ENCODE measurements at regions not wholly inside any gene's neighbourhood (a gene's known extent, or its start where the extent isn't known, plus 50 kb on each side); places are given as distances from the start of the nearest gene placed in this dataset.

GRCh38 chr16:50991006-50991405, 160.1 kb downstream of the SALL1 start:
- no peak for ATAC-seq (ENCODE audit: low read depth in 2 of 2)
- Mint-ChIP-seq H3K27ac (no peak overlapping the region), H3K36me3 (no peaks in the 10 kb centered on the region), H3K9me3 (peaks cover 0 to 4% (median 0%) of the 10 kb centered on the region in 7 donors), H3K4me3 (no peak overlapping the region), H3K4me1 (no peaks in the 10 kb centered on the region), H3K27me3 (no peaks in the 10 kb centered on the region)
- Histone ChIP-seq H3K27me3 (ENCODE audit: control insufficient read depth, insufficient read depth, low read length) (no peaks in the 10 kb centered on the region), H3K4me3 (ENCODE audit: low read depth, low read length) (no peak overlapping the region), H3K36me3 (ENCODE audit: control insufficient read depth, insufficient read depth, low read length) (no peaks in the 10 kb centered on the region), H3K4me1 (ENCODE audit: control insufficient read depth, insufficient read depth, low read length, poor library complexity, severe bottlenecking) (no peaks in the 10 kb centered on the region), H3K9me3 (ENCODE audit: control insufficient read depth in 2 of 2, low read length in 2 of 2) (no peaks in the 10 kb centered on the region), H3K27ac (ENCODE audit: insufficient read depth, low read length, poor library complexity, severe bottlenecking) (no peak overlapping the region)
- no peak for DNase-seq

GRCh38 chr16:50989047-50989446, 162.0 kb downstream of the SALL1 start:
- peaks cover 0 to 4% (median 0%) of the 10 kb centered on the region in 7 donors for H3K9me3 Mint-ChIP-seq
- Histone ChIP-seq H3K4me1 (ENCODE audit: control insufficient read depth, insufficient read depth, low read length, poor library complexity, severe bottlenecking) (no peaks in the 10 kb centered on the region), H3K4me3 (ENCODE audit: low read depth, low read length) (no peak overlapping the region), H3K36me3 (ENCODE audit: control insufficient read depth, insufficient read depth, low read length) (no peaks in the 10 kb centered on the region), H3K27ac (ENCODE audit: insufficient read depth, low read length, poor library complexity, severe bottlenecking) (no peak overlapping the region), H3K27me3 (ENCODE audit: control insufficient read depth, insufficient read depth, low read length) (no peaks in the 10 kb centered on the region), H3K9me3 (ENCODE audit: control insufficient read depth in 2 of 2, low read length in 2 of 2) (no peaks in the 10 kb centered on the region)
- no peaks in the 10 kb centered on the region for H3K4me1 Mint-ChIP-seq
- no peak overlapping the region for H3K4me3 Mint-ChIP-seq
- no peaks in the 10 kb centered on the region for H3K36me3 Mint-ChIP-seq
- DNase-seq = no peak
- no peaks in the 10 kb centered on the region for H3K27me3 Mint-ChIP-seq
- H3K27ac Mint-ChIP-seq = no peak overlapping the region
- ATAC-seq (ENCODE audit: low read depth in 2 of 2) = no peak

- Mint-ChIP-seq H3K4me3 (no peak overlapping the region), H3K4me1 (no peaks in the 10 kb centered on the region)
- no peak overlapping the region for H3K4me3 ChIP-seq (ENCODE audit: low read depth, low read length)
These were observed 162.6 kb downstream of the SALL1 start for GRCh38 chr16:50988441-50988840.

GRCh38 chr16:50986453-50986852, 164.6 kb downstream of the SALL1 start:
- no peaks in the 10 kb centered on the region for H3K4me1 ChIP-seq (ENCODE audit: control insufficient read depth, insufficient read depth, low read length, poor library complexity, severe bottlenecking)
- DNase-seq = no peak
- no peaks in the 10 kb centered on the region for H3K36me3 ChIP-seq (ENCODE audit: control insufficient read depth, insufficient read depth, low read length)
- Mint-ChIP-seq H3K4me1 (no peaks in the 10 kb centered on the region), H3K9me3 (peaks cover 0 to 7% (median 3%) of the 10 kb centered on the region in 7 donors), H3K27ac (no peak overlapping the region), H3K4me3 (no peak overlapping the region), H3K27me3 (peaks cover 4% of the 10 kb centered on the region), H3K36me3 (no peaks in the 10 kb centered on the region)
- peaks cover 0 to 2% of the 10 kb centered on the region in 2 experiments for H3K9me3 ChIP-seq (ENCODE audit: control insufficient read depth in 2 of 2, low read length in 2 of 2)
- H3K27me3 ChIP-seq (ENCODE audit: control insufficient read depth, insufficient read depth, low read length) = no peaks in the 10 kb centered on the region
- no peak for ATAC-seq (ENCODE audit: low read depth in 2 of 2)
- no peak overlapping the region for H3K4me3 ChIP-seq (ENCODE audit: low read depth, low read length)
- no peak overlapping the region for H3K27ac ChIP-seq (ENCODE audit: insufficient read depth, low read length, poor library complexity, severe bottlenecking)

More at GRCh38 chr16:50988441-50988840, 162.6 kb downstream of the SALL1 start:
- H3K27ac ChIP-seq (ENCODE audit: insufficient read depth, low read length, poor library complexity, severe bottlenecking) = no peak overlapping the region
- no peaks in the 10 kb centered on the region for H3K27me3 Mint-ChIP-seq
- peaks cover 0 to 4% (median 0%) of the 10 kb centered on the region in 7 donors for H3K9me3 Mint-ChIP-seq
- DNase-seq = no peak
- no peaks in the 10 kb centered on the region for H3K9me3 ChIP-seq (ENCODE audit: control insufficient read depth in 2 of 2, low read length in 2 of 2)
- H3K27ac Mint-ChIP-seq = no peak overlapping the region
- H3K27me3 ChIP-seq (ENCODE audit: control insufficient read depth, insufficient read depth, low read length) = no peaks in the 10 kb centered on the region
- ATAC-seq (ENCODE audit: low read depth in 2 of 2) = no peak
- no peaks in the 10 kb centered on the region for H3K36me3 ChIP-seq (ENCODE audit: control insufficient read depth, insufficient read depth, low read length)
- no peaks in the 10 kb centered on the region for H3K4me1 ChIP-seq (ENCODE audit: control insufficient read depth, insufficient read depth, low read length, poor library complexity, severe bottlenecking)
- no peaks in the 10 kb centered on the region for H3K36me3 Mint-ChIP-seq

GRCh38 chr16:50985733-50986132, 165.3 kb downstream of the SALL1 start:
- ATAC-seq (ENCODE audit: low read depth in 2 of 2) = no peak
- H3K4me1 Mint-ChIP-seq = no peaks in the 10 kb centered on the region
- H3K27me3 Mint-ChIP-seq = peaks cover 4% of the 10 kb centered on the region

GRCh38 chr16:50984688-50985087, 166.4 kb downstream of the SALL1 start:
- no peak overlapping the region for H3K4me3 ChIP-seq (ENCODE audit: low read depth, low read length)
- H3K27me3 ChIP-seq (ENCODE audit: control insufficient read depth, insufficient read depth, low read length) = peaks cover 3% of the 10 kb centered on the region
- no peaks in the 10 kb centered on the region for H3K36me3 ChIP-seq (ENCODE audit: control insufficient read depth, insufficient read depth, low read length)
- peaks cover 0 to 2% of the 10 kb centered on the region in 2 experiments for H3K9me3 ChIP-seq (ENCODE audit: control insufficient read depth in 2 of 2, low read length in 2 of 2)
- H3K27ac Mint-ChIP-seq = no peak overlapping the region
- peaks cover 4% of the 10 kb centered on the region for H3K27me3 Mint-ChIP-seq
- peaks cover 0 to 7% (median 3%) of the 10 kb centered on the region in 7 donors for H3K9me3 Mint-ChIP-seq
- ATAC-seq (ENCODE audit: low read depth in 2 of 2) (no peak), DNase-seq (no peak)
- H3K4me1 ChIP-seq (ENCODE audit: control insufficient read depth, insufficient read depth, low read length, poor library complexity, severe bottlenecking) = no peaks in the 10 kb centered on the region
- H3K4me3 Mint-ChIP-seq = no peak overlapping the region
- H3K4me1 Mint-ChIP-seq = no peaks in the 10 kb centered on the region
- H3K27ac ChIP-seq (ENCODE audit: insufficient read depth, low read length, poor library complexity, severe bottlenecking) = no peak overlapping the region
- no peaks in the 10 kb centered on the region for H3K36me3 Mint-ChIP-seq

More at GRCh38 chr16:50985733-50986132, 165.3 kb downstream of the SALL1 start:
- H3K4me1 ChIP-seq (ENCODE audit: control insufficient read depth, insufficient read depth, low read length, poor library complexity, severe bottlenecking) = no peaks in the 10 kb centered on the region
- no peaks in the 10 kb centered on the region for H3K27me3 ChIP-seq (ENCODE audit: control insufficient read depth, insufficient read depth, low read length)
- peaks cover 0 to 2% of the 10 kb centered on the region in 2 experiments for H3K9me3 ChIP-seq (ENCODE audit: control insufficient read depth in 2 of 2, low read length in 2 of 2)
- peaks cover 0 to 7% (median 3%) of the 10 kb centered on the region in 7 donors for H3K9me3 Mint-ChIP-seq
- H3K36me3 Mint-ChIP-seq = no peaks in the 10 kb centered on the region
- H3K27ac ChIP-seq (ENCODE audit: insufficient read depth, low read length, poor library complexity, severe bottlenecking) = no peak overlapping the region
- H3K27ac Mint-ChIP-seq = no peak overlapping the region
- no peak overlapping the region for H3K4me3 Mint-ChIP-seq
- DNase-seq = no peak
- no peak overlapping the region for H3K4me3 ChIP-seq (ENCODE audit: low read depth, low read length)
- H3K36me3 ChIP-seq (ENCODE audit: control insufficient read depth, insufficient read depth, low read length) = no peaks in the 10 kb centered on the region

GRCh38 chr16:50982808-50983207, 168.3 kb downstream of the SALL1 start:
- ATAC-seq (ENCODE audit: low read depth in 2 of 2) (no peak), DNase-seq (no peak)
- H3K9me3 Mint-ChIP-seq = peaks cover 0 to 7% (median 3%) of the 10 kb centered on the region in 7 donors
- no peaks in the 10 kb centered on the region for H3K36me3 Mint-ChIP-seq
- peaks cover 3% of the 10 kb centered on the region for H3K27me3 ChIP-seq (ENCODE audit: control insufficient read depth, insufficient read depth, low read length)
- no peaks in the 10 kb centered on the region for H3K4me1 Mint-ChIP-seq
- no peaks in the 10 kb centered on the region for H3K4me1 ChIP-seq (ENCODE audit: control insufficient read depth, insufficient read depth, low read length, poor library complexity, severe bottlenecking)
- no peak overlapping the region for H3K27ac Mint-ChIP-seq
- peaks cover 0 to 2% of the 10 kb centered on the region in 2 experiments for H3K9me3 ChIP-seq (ENCODE audit: control insufficient read depth in 2 of 2, low read length in 2 of 2)
- no peak overlapping the region for H3K4me3 ChIP-seq (ENCODE audit: low read depth, low read length)
- no peaks in the 10 kb centered on the region for H3K36me3 ChIP-seq (ENCODE audit: control insufficient read depth, insufficient read depth, low read length)
- peaks cover 4% of the 10 kb centered on the region for H3K27me3 Mint-ChIP-seq
- no peak overlapping the region for H3K27ac ChIP-seq (ENCODE audit: insufficient read depth, low read length, poor library complexity, severe bottlenecking)
- no peak overlapping the region for H3K4me3 Mint-ChIP-seq

GRCh38 chr16:50981951-50982350, 169.1 kb downstream of the SALL1 start:
- no peak for DNase-seq
- no peak for ATAC-seq (ENCODE audit: low read depth in 2 of 2)
- Histone ChIP-seq H3K9me3 (ENCODE audit: control insufficient read depth in 2 of 2, low read length in 2 of 2) (peaks cover 0 to 2% of the 10 kb centered on the region in 2 experiments), H3K4me3 (ENCODE audit: low read depth, low read length) (no peak overlapping the region), H3K27ac (ENCODE audit: insufficient read depth, low read length, poor library complexity, severe bottlenecking) (no peak overlapping the region), H3K27me3 (ENCODE audit: control insufficient read depth, insufficient read depth, low read length) (peaks cover 3% of the 10 kb centered on the region), H3K36me3 (ENCODE audit: control insufficient read depth, insufficient read depth, low read length) (no peaks in the 10 kb centered on the region), H3K4me1 (ENCODE audit: control insufficient read depth, insufficient read depth, low read length, poor library complexity, severe bottlenecking) (no peaks in the 10 kb centered on the region)
- Mint-ChIP-seq H3K4me3 (no peak overlapping the region), H3K27me3 (peaks cover 4% of the 10 kb centered on the region), H3K4me1 (no peaks in the 10 kb centered on the region), H3K9me3 (peaks cover 0 to 7% (median 0%) of the 10 kb centered on the region in 7 donors), H3K27ac (no peak overlapping the region), H3K36me3 (no peaks in the 10 kb centered on the region)

All from CD4-positive, CD25-positive, alpha-beta regulatory T cell (primary cell).